HG02938 (cell line): ENCODE measurements at regions not wholly inside any gene's neighbourhood (a gene's known extent, or its start where the extent isn't known, plus 50 kb on each side); places are given as distances from the start of the nearest gene placed in this dataset.
"Not testable (repeated sequence)": the region's sequence is repeated elsewhere in the genome, so short reads cannot be mapped to it uniquely, and the experiment has no call there.

Experiments
- ATAC-seq: cut with Tn5 transposase; IDR thresholded peaks from one replicate; pipeline ENCODE4 v1.9.1; 2021; ENCODE audit warnings: mild to moderate bottlenecking, moderate library complexity; ENCODE audit not compliant: unreplicated experiment

DNA sequence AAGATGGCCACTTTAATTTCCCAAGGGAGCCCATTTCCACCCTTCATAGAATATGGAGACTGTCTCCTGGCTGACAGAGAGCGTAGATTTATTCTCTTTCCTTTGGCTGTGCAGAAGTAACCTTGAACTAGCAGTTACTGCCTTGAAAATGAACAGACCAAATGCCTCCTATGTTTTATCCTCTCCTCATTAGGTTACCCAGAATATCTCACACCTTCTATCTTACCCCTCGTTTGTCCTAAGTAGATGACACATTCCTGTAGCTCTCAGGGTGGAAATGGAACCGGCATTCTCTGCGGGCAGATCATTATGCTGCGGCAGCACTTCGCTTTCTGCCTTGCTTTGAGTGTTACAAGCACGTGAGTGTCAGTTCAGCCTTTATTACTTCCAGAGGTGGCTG is 336.5 kb downstream of the DCDC2C start:
- no peak for ATAC-seq

DNA sequence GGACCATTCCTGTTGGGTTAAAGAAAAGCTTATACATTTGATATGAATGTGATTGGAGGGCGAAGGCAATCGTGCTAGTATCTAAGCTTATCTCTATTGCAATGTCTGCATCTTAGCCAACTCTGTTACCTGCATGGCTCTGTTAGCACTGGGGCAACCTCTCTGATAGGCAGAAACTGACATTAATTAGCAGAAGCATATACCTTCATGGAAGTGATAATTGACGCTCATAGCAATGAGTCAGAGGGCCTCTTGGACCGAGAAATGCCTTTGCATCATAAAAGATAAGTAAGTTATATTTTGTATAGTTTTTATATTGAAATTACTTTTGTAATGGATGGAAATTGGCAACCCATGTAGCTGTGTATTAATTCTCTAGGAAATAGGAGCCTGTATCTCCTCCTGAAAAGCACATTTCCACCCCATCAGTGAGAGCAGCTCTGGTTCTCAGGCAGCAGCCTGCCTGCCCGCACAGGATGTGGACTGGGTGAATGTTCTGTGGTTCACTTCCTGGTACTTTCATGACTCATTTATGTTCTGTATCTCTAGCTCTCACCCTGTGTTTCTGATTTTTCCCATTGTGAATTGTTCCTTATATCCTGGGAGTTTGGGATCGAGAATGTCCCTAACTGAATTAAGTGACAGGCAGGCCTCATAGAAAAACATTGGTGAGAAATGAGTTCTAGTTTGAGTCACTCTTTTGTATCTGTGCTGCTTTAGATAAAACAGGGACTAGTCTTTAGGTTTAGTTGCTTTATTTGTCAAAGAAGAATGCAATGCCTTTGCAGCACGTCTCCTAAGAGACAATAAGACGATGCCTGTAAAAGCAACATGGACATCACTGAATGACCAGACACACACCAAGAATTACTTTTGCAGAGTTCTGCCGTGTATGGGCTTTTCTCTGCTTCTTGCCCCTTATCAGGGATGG is 344.9 kb downstream of the DCDC2C start:
- no peak for ATAC-seq

DNA sequence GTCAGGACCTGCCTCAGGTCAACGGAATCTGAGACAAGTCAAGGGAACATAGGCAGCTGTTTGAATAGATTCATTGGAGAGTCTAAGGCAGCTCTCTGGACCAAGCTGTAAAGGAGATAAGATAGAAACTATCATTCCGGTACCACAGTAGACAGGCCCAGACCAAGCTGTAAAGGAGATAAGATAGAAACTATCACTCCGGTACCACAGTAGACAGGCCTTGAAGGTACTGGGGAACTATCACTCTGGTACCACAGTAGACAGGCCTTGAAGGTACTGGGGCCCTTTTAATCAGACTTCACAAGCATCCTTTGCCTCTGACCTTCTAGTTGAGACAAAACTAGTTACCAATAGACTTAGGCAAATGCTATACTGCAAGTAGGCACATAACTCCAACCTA is 346.1 kb downstream of the DCDC2C start:
- ATAC-seq: no peak

DNA sequence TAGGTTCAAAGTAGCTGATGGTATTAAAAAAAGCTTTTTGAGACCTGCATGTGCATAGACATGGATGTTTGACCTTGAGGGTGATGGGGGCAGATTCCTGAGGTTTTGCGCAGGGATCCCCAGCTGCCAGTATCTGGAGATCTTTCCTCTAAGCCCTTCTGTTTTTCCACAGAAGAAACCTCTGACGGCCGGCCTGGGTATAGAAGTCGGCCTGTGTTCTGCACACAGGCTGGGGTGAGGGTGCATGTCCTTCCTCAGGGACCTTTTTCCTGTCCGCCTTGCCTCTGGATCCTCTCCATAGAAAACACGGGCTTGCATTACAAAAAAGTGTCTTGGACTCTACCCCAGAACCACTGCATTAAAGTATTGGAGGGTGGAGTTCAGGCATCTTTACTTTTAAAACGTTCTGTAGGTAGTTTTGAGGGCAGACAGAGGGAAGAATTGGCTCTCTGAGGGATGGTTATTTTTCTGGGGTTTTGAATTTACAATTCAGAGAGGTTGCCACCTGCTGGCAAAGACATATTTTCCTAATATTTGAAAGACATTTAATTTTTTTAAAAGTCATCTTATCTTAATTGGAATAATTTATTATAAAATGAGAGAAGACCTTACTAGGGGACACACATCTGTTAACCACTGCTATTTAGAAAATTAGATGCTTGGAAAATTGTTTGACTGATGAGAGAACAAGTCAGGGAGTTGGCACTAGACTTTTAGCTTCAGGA is 350.6 kb downstream of the DCDC2C start:
- no peak for ATAC-seq

DNA sequence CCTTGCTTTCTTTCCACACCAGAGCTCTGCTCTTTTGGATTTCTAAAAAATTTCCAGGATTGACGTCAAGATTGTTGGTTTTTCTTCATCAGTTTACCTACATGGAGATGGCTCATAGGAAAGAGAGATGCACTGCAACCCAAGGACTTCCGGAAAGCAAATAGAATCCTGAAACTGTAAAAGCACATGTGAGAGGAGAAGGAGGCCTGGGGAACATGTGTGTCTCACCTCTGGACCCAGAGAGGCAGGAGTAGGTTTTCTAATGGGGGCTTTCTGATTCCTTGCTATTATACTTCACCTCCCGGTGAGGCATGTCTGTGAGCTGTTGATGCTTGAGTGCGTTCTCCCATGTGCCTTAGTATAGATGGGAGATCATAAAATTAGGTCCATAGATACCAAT is 362.8 kb downstream of the DCDC2C start:
- ATAC-seq: no peak

DNA sequence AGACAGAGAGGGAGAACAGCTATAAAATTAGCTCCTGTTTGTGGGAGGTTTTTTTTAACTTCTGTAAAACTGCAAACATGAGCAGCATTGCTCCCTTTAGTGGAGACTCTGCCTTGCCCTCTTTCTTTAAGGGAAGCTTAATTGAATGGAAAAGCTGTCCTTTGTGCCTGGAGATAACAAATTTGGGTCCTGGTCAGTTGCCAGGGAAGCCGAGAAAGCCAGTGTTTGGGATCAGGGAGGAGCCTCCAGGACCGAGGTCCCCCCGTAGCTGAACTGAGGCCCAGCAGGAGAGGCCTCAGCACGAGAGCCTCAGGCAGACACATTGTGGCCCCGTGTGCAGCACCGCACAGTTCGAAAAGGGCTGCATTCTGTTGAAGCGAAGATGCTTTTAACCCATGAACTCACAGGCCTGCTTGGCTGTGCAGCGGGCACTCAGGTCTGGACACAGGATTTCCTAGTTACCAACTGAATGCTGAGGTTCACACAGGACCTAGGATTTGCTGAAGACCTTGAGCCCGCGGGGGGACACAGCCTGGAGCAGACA is 369.7 kb downstream of the DCDC2C start:
- ATAC-seq: no peak

DNA sequence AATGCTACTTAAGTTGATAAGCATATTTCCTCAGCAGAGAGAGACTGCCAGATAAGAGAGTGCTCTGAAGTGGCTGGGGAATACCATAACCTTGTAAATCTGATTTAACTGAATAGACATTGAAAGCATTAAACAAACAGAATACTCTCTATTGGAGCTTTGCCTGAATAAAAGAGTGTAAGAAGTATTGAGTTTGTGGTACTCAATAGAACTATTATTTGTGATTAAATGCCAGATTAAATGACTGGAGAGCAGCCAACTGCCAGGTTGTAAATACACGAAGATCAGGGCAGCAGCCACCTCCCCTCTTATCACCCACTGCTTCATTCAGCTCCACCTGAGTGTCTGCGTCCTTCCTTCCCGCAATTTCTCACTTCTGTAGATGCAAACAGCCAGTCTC is 373.6 kb downstream of the DCDC2C start:
- ATAC-seq: no peak

DNA sequence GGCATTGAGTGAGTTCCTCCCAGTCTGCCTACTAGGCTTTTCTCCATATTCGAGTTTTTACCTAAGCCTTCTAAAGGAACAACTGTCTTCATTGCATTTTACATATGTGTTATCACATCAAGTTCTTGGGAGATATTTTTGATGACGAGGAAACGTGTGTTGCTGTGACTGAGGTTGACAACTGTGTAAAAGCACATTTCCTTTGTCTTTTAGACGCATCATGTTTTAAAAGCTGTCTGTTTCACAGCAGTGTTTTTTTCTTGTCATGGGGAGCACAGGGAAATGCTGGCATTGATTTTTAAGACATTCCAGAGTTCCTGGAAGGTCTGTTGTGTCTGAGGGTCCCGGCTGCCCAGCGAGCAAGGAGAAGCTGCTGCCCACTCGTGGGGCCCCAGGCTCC is 381.8 kb downstream of the DCDC2C start:
- ATAC-seq: no peak

DNA sequence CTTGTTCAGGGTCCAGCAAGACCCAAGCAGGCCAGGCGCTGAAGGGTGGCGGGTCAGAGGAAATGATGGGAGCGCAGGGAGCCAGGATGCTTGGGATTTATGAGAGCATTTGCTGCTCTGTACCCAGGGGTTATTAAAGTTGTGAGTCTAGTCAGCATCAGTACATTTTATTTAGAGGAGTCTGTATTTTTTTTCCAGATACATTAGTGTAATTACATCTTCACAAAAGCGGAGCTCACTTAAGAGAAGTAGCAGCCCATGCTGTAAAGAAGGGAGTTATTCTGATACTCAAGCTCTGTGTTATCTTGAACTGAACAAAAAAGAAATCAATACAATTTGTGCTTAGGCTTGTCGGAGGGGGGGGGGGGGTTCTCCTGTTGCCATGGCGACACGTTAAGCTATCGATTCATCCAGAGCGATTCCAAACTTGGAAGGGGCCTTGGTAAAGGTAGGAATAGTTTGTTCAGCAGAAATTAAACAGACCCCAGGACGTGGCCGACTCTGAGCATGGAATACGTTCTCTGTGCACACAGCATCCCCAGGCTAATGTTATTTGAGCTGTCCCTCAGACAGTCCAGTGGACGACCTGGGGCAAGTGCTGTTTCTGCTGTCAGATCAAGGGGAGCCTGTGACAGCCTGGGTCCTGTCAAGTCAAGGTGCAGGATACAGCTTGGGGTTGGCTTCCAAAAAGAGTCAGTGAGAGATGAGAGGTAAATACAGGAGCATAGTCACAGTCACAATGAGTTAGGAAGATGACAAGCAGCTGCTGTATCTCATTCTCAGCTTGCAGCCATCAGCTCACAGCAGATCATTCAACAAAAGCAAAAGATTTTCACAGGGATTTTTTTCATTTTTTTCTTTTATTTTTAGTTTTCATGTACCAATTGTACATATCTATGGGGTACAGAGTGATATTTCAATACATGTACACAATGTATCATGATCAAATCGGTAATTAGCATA is 387.6 kb downstream of the DCDC2C start:
- ATAC-seq: no peak

DNA sequence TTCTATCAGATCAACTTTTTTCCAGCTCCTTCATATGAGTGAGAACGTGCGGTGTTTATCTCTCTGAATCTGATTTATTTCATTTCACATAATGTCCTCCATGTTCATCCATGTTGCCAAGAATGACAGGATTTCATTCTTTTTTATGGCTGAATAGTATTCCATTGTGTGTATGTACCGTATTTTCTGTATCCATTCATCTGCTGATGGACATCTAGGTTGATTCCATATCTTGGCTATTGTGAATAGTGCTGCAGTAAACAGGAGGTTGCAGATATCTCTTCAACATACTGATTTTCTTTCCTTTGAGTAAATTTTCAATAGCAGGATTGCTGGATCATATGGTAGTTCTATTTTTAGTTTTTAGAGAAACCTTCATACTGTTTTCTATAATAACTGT is 388.5 kb downstream of the DCDC2C start:
- no peak for ATAC-seq

DNA sequence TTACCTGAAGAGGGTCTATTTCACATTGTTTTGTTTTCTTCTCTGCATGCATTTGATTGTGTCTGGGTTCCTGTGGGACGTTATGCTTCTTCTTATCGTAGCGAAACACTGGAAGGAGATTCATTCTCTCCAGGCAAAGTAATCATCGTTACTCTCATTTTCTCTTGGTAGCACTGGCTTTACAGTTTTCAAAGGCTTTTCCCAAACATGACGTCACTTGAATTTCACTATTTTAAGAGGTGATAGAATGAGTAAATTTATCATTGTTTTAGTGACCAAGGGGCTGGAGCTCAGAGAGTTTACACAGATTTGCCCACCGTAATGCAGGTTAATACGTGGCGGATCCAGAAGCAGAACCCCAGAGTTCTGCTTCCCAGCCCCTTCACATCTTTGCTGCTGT is 391.4 kb downstream of the DCDC2C start:
- no peak for ATAC-seq

DNA sequence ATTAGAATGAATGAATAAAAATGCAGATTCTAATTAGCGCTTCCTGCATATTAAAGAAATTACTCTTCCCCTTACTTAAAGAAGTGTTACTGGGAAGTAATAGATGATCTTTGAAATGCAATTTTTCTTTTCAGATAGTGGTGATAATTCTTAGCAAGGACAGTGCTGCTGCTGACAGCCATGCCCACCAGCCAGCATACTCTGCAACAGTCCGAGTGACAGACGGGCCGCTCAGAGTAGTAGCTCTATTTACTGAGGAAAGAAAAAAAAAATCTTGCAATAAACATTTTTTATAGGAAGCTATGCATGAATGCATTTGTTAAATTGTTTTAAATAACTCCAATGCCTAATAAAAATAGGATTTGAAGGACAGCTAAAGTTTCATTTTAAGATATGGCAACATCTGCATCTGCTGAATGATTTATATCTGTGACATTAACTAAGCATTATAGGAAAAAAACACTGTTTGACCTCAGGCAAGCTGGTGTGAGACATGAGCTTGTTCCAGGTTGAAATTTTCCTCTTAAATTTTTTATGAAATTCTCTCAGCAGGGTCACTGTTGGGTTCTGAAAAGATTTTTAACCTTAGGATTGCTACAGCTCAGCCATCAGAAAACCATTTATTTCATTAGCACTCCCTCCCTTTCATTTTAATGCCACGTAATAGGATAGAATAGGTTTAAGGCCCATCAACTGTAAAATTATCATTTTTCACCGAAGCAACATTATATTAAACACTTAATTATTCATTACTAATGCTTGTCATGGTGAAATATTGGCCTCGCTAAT is 393.8 kb downstream of the DCDC2C start:
- ATAC-seq: no peak

DNA sequence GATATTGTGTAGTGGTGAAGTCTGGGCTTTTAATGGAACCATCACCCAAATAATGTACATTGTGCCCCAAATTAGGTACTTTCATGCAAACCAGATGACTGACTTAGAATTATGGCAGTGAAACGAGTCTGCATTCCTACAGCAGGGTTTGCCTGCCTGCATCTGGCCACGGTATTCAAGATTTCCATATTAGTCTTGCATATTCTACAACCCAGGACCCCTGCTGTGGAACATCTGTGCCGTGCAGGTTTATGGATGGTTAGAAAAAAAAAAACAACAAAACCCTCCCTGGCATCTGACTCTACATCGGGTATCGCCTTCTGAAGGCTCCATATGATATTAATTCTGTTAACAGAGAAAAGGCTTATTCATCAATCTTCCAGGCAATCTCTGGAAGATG is 394.8 kb downstream of the DCDC2C start:
- no peak for ATAC-seq

DNA sequence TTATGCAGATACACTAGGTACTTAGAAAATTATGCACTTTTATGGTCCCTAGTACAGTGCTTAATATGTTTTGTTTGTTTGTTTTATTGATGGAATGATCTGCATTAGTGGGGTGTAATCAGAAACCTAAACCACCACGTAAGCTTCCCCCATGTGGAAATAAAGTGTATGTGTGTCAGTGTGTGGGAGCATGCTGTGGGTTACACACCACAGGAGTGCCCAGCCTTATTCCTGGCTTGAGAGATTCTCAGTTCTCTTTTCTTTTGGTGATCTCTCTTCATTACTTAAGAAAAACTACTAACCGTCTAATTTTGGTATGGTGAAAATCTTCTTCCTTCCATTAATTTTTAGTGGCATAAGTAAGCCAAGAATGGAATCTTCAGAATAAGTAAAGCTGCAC is 398.6 kb downstream of the DCDC2C start:
- no peak for ATAC-seq

DNA sequence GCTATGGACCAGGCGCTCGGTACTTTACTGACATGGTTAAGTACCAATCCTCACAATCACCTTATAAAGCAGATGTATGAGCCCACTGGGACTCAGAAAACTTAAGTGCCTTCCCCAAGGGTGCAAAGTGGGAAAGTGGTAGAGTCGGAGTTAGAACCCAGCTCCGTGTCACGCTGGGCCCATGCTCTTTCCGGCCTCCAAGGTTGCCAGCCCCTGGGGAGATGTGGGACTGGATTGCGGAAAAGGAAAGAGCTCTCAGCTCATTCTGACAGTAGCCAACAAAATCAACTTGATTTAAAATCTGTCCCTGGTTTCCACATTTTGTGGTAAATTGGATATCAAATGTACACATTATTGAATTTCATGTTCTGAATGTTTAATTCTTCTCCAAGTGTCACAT is 403.8 kb downstream of the DCDC2C start:
- no peak for ATAC-seq

DNA sequence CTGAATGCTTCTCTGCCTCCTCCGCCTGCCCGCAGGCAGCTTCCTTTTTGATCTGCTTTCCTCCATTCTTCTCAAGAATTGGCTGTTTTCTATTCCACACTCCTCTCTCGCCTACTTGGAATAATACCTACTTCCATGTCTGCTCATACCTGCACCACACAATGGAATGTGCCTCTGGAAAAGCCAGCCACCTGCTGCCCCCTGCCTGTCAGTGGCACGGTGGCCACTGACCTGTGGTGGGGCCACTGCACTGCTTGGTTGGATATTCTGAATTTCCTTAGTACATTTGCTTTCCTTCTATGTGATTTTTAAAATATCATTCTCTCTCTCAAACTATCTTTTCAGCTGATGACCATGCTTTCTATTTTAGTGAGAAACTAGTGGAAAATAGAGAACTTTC is 406.9 kb downstream of the DCDC2C start:
- ATAC-seq: no peak

DNA sequence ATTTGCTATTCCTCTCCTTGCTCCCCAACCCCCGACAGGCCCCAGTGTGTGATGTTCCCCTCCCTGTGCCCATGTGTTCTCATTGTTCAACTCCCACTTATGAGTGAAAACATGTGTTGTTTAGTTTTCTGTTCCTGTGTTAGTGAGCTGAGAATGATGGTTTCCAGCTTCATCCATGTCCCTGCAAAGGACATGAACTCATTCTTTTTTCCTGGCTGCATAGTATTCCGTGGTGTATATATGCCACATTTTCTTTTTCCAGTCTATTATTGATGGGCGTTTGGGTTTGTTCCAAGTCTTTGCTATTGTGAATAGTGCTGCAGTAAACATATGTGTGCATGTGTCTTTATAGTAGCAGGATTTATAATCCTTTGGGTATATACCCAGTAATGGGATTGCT is 412.1 kb downstream of the DCDC2C start:
- not testable (repeated sequence) for ATAC-seq

DNA sequence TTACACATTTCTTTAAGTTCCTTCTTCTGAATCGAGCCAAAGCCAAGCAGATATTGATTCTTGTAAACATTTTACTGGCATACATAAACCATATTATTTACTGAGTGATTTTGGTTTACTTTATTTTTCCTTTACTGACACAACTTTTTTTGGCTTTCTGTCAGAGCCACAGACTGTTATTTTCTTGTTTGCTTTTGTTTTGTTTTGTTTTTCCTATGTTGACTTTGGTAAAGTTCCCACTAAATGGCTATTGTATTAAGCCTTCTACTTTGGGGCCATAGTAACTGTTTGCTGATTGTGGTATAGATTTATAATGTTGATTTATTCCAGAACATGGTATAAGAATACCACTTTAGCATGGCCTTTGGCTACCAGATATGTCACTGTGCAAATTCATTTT is 419.4 kb downstream of the DCDC2C start:
- ATAC-seq: no peak

DNA sequence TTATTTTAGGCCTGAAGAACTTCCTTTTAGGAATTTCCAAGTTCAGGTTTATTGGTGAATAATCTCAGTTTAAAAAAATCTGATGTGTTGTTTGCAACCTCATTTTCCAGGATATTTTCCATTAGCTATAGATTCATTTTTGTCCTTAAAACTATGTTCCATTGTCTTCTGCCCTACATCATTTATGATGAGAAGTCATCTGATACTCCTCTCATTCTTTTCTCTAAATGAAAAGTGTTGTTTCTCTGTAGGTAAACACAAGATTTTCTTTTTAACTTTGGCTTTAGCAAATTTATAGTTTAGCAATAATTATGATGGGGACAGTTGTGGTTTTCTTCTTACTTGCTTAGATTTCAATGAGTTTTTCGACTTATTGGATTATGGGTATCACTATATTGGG is 427.3 kb downstream of the DCDC2C start:
- ATAC-seq: no peak
